HepG2 (cell line): ENCODE measurements at regions not wholly inside any gene's neighbourhood (a gene's known extent, or its start where the extent isn't known, plus 50 kb on each side); places are given as distances from the start of the nearest gene placed in this dataset.

Experiments
- ATAC-seq: fragments of 200-7000 bp; cut with Tn5 transposase; 3 replicates; pipeline ENCODE4 v1.9.1; 2020; ENCODE audit warnings: mild to moderate bottlenecking, moderate library complexity
- BruUV-seq: library from RNA; stranded (reverse); fragments of 400-500 nt; replicated peaks from 2 replicates; lab custom pipeline; 2021; lab: Mats Ljungman, UMichigan
- CTCF ChIA-PET: fragments of 300-600 bp; formaldehyde crosslinking; extraction: SDS; loops from one replicate; lab custom pipeline; 2021; ENCODE audit warnings: low total read pairs, inconsistent platforms, low intra/inter-chr PET ratio; lab: Yijun Ruan, JAX
- POLR2A ChIA-PET: fragments of 350-600 bp; sonication (Branson Sonifier 250); formaldehyde crosslinking; loops from one replicate; lab custom pipeline; 2020; ENCODE audit warnings: antibody characterized with exemption, inconsistent platforms; lab: Yijun Ruan, JAX
- DNase-seq: peaks from one replicate; pipeline ENCODE4 v3.0.0-alpha.2; 2015; ENCODE audit warnings: low spot score
- FAIRE-seq: peaks from 3 replicates; lab custom pipeline; 2011; peaks lifted over from hg19 to GRCh38; lab: Jason Lieb, UNC
- H2AFZ ChIP-seq: one replicate; pipeline ENCODE4 v1.6.1; 2011; ENCODE audit warnings: low read length, inconsistent platforms
- H3K27ac ChIP-seq: fragments of 300-600 bp; 3 replicates; pipeline ENCODE4 v1.8.0; 2011; ENCODE audit warnings: mixed run types, mild to moderate bottlenecking, mixed read lengths, low read length, inconsistent platforms; ENCODE audit not compliant: insufficient read depth; ENCODE audit errors: extremely low read length
- H3K27me3 ChIP-seq, 2 experiments: fragments of 200-600 bp in 1 of 2; 2 replicates in 1 of 2; 3 replicates in 1 of 2; pipeline versions ENCODE4 v1.6.0 to v1.8.0; 2011; ENCODE audit warnings: low read length in 2 of 2, mild to moderate bottlenecking in 2 of 2, moderate library complexity in 2 of 2, inconsistent platforms in 1 of 2; ENCODE audit not compliant: insufficient read depth in 2 of 2, control insufficient read depth in 1 of 2
- H3K36me3 ChIP-seq, 2 experiments: fragments of 200-600 bp in 1 of 2; replicated peaks in 1 of 2; 2 replicates in 1 of 2; 3 replicates in 1 of 2; pipeline versions ENCODE4 v1.5.1 to v1.8.0; 2011; ENCODE audit warnings: low read length in 2 of 2, inconsistent platforms in 1 of 2; ENCODE audit not compliant: insufficient read depth in 2 of 2, control insufficient read depth in 1 of 2
- H3K4me1 ChIP-seq: 2 replicates; pipeline ENCODE4 v1.5.1; 2012; ENCODE audit warnings: low read length, inconsistent platforms; ENCODE audit not compliant: insufficient read depth
- H3K4me2 ChIP-seq: 2 replicates; pipeline ENCODE4 v1.6.0; 2011; ENCODE audit warnings: low read depth, low read length, inconsistent platforms
- H3K4me3 ChIP-seq, 3 experiments: fragments of 200-600 bp in 1 of 3; sonication (generic), shearing (Covaris generic) in 1 of 3; replicated peaks in 1 of 3; 2 replicates each; pipeline ENCODE4 v1.5.1; 2011 to 2016; ENCODE audit warnings: low read length in 3 of 3, inconsistent platforms in 2 of 3, low read depth in 2 of 3, mild to moderate bottlenecking in 2 of 3, control low read depth in 1 of 3, mixed read lengths in 1 of 3; ENCODE audit not compliant: insufficient read depth in 1 of 3
- H3K79me2 ChIP-seq: one replicate; pipeline ENCODE4 v1.6.1; 2011; ENCODE audit warnings: low read length, inconsistent platforms; ENCODE audit not compliant: insufficient read depth
- H3K9ac ChIP-seq: 2 replicates; pipeline ENCODE4 v1.6.0; 2011; ENCODE audit warnings: mild to moderate bottlenecking, low read depth, low read length, inconsistent platforms; ENCODE audit not compliant: insufficient read depth
- H3K9me3 ChIP-seq: 2 replicates; pipeline ENCODE4 v1.5.1; 2012; ENCODE audit warnings: mild to moderate bottlenecking, low read length
- H4K20me1 ChIP-seq: 2 replicates; pipeline ENCODE4 v1.6.0; 2011; ENCODE audit warnings: inconsistent platforms, mild to moderate bottlenecking, low read length, moderate library complexity; ENCODE audit not compliant: insufficient read depth
- AGO1 ChIP-seq: fragments of 200-400 bp; formaldehyde crosslinking; IDR thresholded peaks from 2 replicates; pipeline ENCODE4 v1.6.1; 2017; ENCODE audit warnings: mild to moderate bottlenecking, low read depth, low read length, moderate library complexity; ENCODE audit not compliant: poor library complexity, severe bottlenecking
- PHB2 ChIP-seq: fragments of 450-650 bp; IDR thresholded peaks from 2 replicates; pipeline ENCODE4 v1.6.1; 2018; ENCODE audit not compliant: partially characterized antibody
- PHF8 ChIP-seq: sonication (generic); formaldehyde crosslinking; IDR thresholded peaks from 2 replicates; pipeline ENCODE4 v1.5.0; 2020; ENCODE audit warnings: missing genetic modification reagents
- POLR2AphosphoS5 ChIP-seq: IDR thresholded peaks from 2 replicates; pipeline ENCODE4 v1.6.1; 2012; ENCODE audit warnings: low read depth, low read length
- ZNF12 ChIP-seq: sonication (generic); formaldehyde crosslinking; IDR thresholded peaks from 2 replicates; pipeline ENCODE4 v1.5.0; 2020; ENCODE audit warnings: missing genetic modification reagents
- ZNF768 ChIP-seq: sonication (generic); formaldehyde crosslinking; IDR thresholded peaks from 2 replicates; pipeline ENCODE4 v1.4.0; 2020; ENCODE audit warnings: missing genetic modification reagents
- WGBS: methylation state at CpG from one replicate; pipeline ENCODE4 v1.1.6; 2017; ENCODE audit warnings: low lambda C conversion rate; 5-methylcytosine and 5-hydroxymethylcytosine counted together
- in situ Hi-C: cut with HindIII; loops from 2 replicates; pipeline ENCODE4 v1.10.0; 2017; ENCODE audit warnings: low pct_unique_long_range_greater_than_20kb; ENCODE audit not compliant: extremely low pct_ligation_motif_present
- intact Hi-C: fragments of 100-400 bp; cut with micrococcal nuclease; formaldehyde crosslinking; loops from one replicate; pipeline ENCODE4 v1.10.0; 2022; ENCODE audit not compliant: unreplicated experiment
- TF ChIP-seq, protein P1 (sequence below): sonication (generic); formaldehyde crosslinking; IDR thresholded peaks from 2 replicates; pipeline ENCODE4 v1.5.0; 2020; ENCODE audit warnings: missing genetic modification reagents, mild to moderate bottlenecking, borderline replicate concordance
- TF ChIP-seq, protein P2 (sequence below): sonication (generic); formaldehyde crosslinking; IDR thresholded peaks from 2 replicates; pipeline ENCODE4 v1.4.0; 2020; ENCODE audit warnings: missing genetic modification reagents
- TF ChIP-seq, protein P3 (sequence below): sonication (generic); formaldehyde crosslinking; IDR thresholded peaks from 2 replicates; pipeline ENCODE4 v1.4.0; 2020; ENCODE audit warnings: missing genetic modification reagents
- TF ChIP-seq, protein P4 (sequence below): sonication (generic); formaldehyde crosslinking; IDR thresholded peaks from 2 replicates; pipeline ENCODE4 v1.9.0; 2021; ENCODE audit warnings: missing genetic modification reagents, mild to moderate bottlenecking, borderline replicate concordance

DNA sequence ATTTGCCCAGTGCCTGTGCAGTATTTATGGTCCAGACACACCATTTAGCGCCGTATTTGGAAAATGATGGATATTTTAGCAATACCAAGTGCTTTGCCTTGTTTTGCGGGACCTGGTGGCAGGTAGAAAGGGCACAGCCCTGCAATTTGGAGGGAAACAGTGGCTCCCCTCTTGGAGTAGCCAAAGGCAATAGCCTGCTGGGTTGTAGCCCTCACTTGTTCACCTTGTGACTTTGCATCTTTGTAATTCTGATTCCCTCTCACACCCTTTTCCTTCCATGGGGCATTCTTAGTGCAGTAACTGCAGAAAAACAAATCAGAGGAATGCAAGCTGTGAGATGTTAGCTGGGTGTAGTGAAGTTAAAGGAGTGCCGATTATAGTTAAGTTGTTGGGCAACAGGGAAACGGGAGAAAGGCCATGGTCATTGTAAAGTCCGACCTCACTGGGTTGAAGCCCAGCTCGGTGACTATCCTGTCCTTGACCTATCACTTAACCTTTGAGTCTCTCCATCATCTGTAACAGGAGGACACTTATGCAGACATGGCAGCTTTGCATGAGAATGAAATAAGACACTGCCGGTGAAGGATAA is 131.0 kb upstream of the KLHL25 start:
- Histone ChIP-seq H3K9ac (no peak overlapping the region), H3K36me3 (no peaks in the 10 kb centered on the region), H3K9me3 (no peaks in the 10 kb centered on the region), H3K27me3 (no peaks in the 10 kb centered on the region), H3K27ac (no peak overlapping the region), H2AFZ (no peak overlapping the region), H3K4me3 (no peak overlapping the region), H3K4me2 (no peak overlapping the region), H3K4me1 (no peaks in the 10 kb centered on the region), H4K20me1 (no peaks in the 10 kb centered on the region), H3K79me2 (no peaks in the 10 kb centered on the region)
- ATAC-seq = no peak
- TF ChIP-seq AGO1 = no peak
- TF ChIP-seq ZNF768 (CRISPR knock-in tag) = no peak
- no peak for TF ChIP-seq ZNF12 (CRISPR knock-in tag)
- TF ChIP-seq PHB2 = no peak
- TF ChIP-seq PHF8 (CRISPR knock-in tag) = no peak
- TF ChIP-seq, protein P1, sequence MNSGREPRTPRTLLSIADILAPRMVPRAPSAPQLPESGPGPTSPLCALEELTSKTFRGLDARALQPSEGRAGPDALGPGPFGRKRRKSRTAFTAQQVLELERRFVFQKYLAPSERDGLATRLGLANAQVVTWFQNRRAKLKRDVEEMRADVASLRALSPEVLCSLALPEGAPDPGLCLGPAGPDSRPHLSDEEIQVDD (CRISPR knock-in tag) = no peak
- no peak for DNase-seq
- in situ Hi-C loops (no loop called here), intact Hi-C loops (no loop called here)
- ChIA-PET POLR2A (no interaction called here), CTCF (no interaction called here)
- 27% methylated on average over 8 of the region's 8 CpGs for WGBS
- no TSS peak for BruUV-seq
- no peak for FAIRE-seq

DNA sequence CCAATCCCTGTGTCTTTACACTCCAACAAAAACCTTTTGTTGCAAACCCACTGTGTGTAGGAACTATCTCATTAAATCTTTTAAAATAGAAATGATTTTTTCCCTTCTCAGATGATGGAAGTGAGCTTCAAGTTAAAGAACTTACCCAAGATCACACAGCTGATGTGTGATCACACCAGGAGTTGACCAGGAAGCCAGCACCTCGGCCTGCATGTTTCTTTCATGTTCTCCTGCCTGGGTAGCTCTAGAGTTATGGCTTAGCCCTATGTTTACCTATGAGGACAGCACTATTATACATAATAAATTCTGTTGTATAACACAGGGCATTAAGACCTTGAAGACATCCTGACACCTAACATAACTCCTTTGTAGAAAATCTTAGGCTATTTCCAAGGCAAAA is 132.1 kb upstream of the KLHL25 start:
- Histone ChIP-seq H3K4me3 (no peak overlapping the region), H3K4me1 (no peaks in the 10 kb centered on the region), H3K27me3 (no peaks in the 10 kb centered on the region), H3K9me3 (no peaks in the 10 kb centered on the region), H3K36me3 (no peaks in the 10 kb centered on the region), H4K20me1 (no peaks in the 10 kb centered on the region), H3K4me2 (no peak overlapping the region), H3K27ac (no peak overlapping the region), H3K9ac (no peak overlapping the region), H2AFZ (no peak overlapping the region), H3K79me2 (no peaks in the 10 kb centered on the region)
- ATAC-seq (no peak), DNase-seq (no peak), FAIRE-seq (no peak)
- WGBS = 0% methylated on average over 1 of the region's 1 CpG
- ChIA-PET POLR2A (no interaction called here), CTCF (no interaction called here)
- BruUV-seq = no TSS peak
- intact Hi-C loops (no loop called here), in situ Hi-C loops (no loop called here)
- TF ChIP-seq, protein P2, sequence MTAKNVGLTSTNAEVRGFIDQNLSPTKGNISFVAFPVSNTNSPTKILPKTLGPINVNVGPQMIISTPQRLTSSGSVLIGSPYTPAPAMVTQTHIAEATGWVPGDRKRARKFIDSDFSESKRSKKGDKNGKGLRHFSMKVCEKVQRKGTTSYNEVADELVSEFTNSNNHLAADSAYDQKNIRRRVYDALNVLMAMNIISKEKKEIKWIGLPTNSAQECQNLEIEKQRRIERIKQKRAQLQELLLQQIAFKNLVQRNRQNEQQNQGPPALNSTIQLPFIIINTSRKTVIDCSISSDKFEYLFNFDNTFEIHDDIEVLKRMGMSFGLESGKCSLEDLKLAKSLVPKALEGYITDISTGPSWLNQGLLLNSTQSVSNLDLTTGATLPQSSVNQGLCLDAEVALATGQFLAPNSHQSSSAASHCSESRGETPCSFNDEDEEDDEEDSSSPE = no peak
- TF ChIP-seq, protein P3, sequence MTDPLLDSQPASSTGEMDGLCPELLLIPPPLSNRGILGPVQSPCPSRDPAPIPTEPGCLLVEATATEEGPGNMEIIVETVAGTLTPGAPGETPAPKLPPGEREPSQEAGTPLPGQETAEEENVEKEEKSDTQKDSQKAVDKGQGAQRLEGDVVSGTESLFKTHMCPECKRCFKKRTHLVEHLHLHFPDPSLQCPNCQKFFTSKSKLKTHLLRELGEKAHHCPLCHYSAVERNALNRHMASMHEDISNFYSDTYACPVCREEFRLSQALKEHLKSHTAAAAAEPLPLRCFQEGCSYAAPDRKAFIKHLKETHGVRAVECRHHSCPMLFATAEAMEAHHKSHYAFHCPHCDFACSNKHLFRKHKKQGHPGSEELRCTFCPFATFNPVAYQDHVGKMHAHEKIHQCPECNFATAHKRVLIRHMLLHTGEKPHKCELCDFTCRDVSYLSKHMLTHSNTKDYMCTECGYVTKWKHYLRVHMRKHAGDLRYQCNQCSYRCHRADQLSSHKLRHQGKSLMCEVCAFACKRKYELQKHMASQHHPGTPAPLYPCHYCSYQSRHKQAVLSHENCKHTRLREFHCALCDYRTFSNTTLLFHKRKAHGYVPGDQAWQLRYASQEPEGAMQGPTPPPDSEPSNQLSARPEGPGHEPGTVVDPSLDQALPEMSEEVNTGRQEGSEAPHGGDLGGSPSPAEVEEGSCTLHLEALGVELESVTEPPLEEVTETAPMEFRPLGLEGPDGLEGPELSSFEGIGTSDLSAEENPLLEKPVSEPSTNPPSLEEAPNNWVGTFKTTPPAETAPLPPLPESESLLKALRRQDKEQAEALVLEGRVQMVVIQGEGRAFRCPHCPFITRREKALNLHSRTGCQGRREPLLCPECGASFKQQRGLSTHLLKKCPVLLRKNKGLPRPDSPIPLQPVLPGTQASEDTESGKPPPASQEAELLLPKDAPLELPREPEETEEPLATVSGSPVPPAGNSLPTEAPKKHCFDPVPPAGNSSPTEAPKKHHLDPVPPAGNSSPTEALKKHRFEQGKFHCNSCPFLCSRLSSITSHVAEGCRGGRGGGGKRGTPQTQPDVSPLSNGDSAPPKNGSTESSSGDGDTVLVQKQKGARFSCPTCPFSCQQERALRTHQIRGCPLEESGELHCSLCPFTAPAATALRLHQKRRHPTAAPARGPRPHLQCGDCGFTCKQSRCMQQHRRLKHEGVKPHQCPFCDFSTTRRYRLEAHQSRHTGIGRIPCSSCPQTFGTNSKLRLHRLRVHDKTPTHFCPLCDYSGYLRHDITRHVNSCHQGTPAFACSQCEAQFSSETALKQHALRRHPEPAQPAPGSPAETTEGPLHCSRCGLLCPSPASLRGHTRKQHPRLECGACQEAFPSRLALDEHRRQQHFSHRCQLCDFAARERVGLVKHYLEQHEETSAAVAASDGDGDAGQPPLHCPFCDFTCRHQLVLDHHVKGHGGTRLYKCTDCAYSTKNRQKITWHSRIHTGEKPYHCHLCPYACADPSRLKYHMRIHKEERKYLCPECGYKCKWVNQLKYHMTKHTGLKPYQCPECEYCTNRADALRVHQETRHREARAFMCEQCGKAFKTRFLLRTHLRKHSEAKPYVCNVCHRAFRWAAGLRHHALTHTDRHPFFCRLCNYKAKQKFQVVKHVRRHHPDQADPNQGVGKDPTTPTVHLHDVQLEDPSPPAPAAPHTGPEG (CRISPR knock-in tag) = no peak
- TF ChIP-seq, protein P4, sequence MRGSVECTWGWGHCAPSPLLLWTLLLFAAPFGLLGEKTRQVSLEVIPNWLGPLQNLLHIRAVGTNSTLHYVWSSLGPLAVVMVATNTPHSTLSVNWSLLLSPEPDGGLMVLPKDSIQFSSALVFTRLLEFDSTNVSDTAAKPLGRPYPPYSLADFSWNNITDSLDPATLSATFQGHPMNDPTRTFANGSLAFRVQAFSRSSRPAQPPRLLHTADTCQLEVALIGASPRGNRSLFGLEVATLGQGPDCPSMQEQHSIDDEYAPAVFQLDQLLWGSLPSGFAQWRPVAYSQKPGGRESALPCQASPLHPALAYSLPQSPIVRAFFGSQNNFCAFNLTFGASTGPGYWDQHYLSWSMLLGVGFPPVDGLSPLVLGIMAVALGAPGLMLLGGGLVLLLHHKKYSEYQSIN (CRISPR knock-in tag) = no peak
- no peak for TF ChIP-seq POLR2AphosphoS5
